ENCODE measurements at regions not wholly inside any gene's neighbourhood (a gene's known extent, or its start where the extent isn't known, plus 50 kb on each side); places are given as distances from the start of the nearest gene placed in this dataset.

DNA sequence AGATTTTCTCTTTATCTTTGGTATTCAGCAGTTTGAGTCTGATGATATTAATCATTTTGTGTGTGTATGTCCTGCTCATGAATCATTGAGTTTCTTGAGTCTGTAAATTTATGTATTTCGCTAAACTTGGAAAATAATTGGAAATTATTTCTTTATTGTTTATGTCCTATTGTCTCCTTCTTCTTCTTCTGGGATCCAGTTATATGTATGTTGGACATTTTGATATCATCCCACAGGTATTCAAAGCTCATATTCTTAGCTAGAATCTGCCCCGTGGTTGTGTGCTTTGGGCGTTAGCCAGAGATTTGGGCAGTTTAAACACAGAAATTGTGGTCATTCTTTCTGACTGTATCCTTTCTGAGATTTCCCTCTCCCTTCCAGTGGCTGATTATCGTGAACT lies 243.0 kb upstream of the SPRED2 start:
- H3K27me3 ChIP-seq (ENCODE audit: low read length) = no peaks in the 10 kb centered on the region
- TF ChIP-seq, protein P1, sequence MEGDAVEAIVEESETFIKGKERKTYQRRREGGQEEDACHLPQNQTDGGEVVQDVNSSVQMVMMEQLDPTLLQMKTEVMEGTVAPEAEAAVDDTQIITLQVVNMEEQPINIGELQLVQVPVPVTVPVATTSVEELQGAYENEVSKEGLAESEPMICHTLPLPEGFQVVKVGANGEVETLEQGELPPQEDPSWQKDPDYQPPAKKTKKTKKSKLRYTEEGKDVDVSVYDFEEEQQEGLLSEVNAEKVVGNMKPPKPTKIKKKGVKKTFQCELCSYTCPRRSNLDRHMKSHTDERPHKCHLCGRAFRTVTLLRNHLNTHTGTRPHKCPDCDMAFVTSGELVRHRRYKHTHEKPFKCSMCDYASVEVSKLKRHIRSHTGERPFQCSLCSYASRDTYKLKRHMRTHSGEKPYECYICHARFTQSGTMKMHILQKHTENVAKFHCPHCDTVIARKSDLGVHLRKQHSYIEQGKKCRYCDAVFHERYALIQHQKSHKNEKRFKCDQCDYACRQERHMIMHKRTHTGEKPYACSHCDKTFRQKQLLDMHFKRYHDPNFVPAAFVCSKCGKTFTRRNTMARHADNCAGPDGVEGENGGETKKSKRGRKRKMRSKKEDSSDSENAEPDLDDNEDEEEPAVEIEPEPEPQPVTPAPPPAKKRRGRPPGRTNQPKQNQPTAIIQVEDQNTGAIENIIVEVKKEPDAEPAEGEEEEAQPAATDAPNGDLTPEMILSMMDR (IDR thresholded peaks at IDR 0.05; ENCODE audit: insufficient read depth, low read length, poor library complexity, severe bottlenecking) = no peak
- no peak for TF ChIP-seq EZH2phosphoT487 (conservative IDR thresholded peaks at IDR 0.05; ENCODE audit: low read length)

DNA sequence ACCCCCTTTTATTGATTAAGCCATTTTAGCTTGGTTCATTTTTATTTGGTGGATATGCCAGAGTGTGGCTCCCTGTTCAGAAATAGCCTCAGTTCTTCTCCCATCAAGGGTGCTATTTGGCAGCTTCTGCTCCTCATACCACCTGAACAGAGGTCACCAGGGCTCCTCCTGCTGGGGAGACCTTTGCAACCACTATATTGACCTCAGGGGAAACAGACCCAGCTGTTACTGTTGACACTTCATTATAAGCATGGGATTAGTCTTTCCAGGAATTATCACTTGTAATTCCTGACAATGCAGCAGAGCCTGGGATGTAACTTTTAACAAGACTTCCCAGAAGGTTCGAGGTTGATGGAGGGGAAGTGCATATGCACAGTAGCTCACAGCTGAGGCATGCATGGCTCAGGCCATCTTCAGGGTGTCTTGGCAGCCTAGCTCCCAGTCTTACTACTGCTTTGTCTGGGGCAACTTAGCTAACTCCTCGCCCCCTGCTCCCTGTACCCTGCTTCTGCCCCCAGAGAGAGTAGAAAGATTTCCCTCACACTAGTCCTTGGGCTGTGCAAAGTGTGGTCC lies 239.4 kb upstream of the SPRED2 start:
- Histone ChIP-seq H3K9ac (ENCODE audit: low read length) (no peak overlapping the region), H3F3A (ENCODE audit: insufficient read depth) (no peaks in the 10 kb centered on the region), H3K4me2 (ENCODE audit: low read depth, low read length, poor library complexity, severe bottlenecking) (no peak overlapping the region)

More for the DNA sequence above, 243.0 kb upstream of the SPRED2 start:
- Histone ChIP-seq H2AFZ (ENCODE audit: low read depth, low read length, severe bottlenecking) (no peak overlapping the region), H3K4me2 (ENCODE audit: low read depth, low read length, poor library complexity, severe bottlenecking) (no peak overlapping the region), H3K9ac (ENCODE audit: low read length) (no peak overlapping the region), H3K9me2 (replicated peaks; ENCODE audit: insufficient read depth, low read length) (no peaks in the 10 kb centered on the region), H3F3A (ENCODE audit: insufficient read depth) (no peaks in the 10 kb centered on the region), H3K36me3 (ENCODE audit: low read length) (no peaks in the 10 kb centered on the region), H3K9me3 (ENCODE audit: insufficient read depth, low read length) (no peaks in the 10 kb centered on the region), H3K79me2 (ENCODE audit: insufficient read depth, low read length) (no peaks in the 10 kb centered on the region), H4K20me1 (ENCODE audit: low read depth, low read length) (no peaks in the 10 kb centered on the region), H3K27ac (ENCODE audit: low read depth, low read length) (no peak overlapping the region), H3K4me3 (ENCODE audit: insufficient read depth, low read length, poor library complexity, severe bottlenecking) (no peak overlapping the region)

DNA sequence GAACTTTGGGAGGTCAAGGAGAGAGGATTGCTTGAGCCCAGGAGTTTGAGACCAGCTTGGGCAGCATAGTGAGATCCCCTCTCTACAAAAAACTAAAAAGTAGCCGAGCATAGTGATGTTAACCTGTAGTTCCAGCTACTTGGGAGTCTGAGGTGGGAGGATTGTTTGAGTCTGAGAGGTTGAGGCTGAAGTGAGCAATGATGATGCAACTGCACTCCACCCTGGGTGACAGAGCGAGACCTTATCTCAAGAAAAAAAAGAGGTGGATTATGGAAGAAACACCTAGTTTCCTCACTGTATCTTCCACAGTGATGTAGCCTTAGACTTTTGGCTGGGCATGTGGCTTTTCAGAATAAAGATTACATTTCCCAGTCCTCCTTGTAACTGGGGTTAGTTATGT lies 237.2 kb upstream of the SPRED2 start:
- Histone ChIP-seq H4K20me1 (ENCODE audit: low read depth, low read length) (no peaks in the 10 kb centered on the region), H3K4me2 (ENCODE audit: low read depth, low read length, poor library complexity, severe bottlenecking) (no peak overlapping the region), H3K79me2 (ENCODE audit: insufficient read depth, low read length) (no peaks in the 10 kb centered on the region), H3K9me2 (replicated peaks; ENCODE audit: insufficient read depth, low read length) (no peaks in the 10 kb centered on the region), H3K27ac (ENCODE audit: low read depth, low read length) (no peak overlapping the region), H3K36me3 (ENCODE audit: low read length) (no peaks in the 10 kb centered on the region), H2AFZ (ENCODE audit: low read depth, low read length, severe bottlenecking) (no peak overlapping the region), H3K27me3 (ENCODE audit: low read length) (no peaks in the 10 kb centered on the region), H3F3A (ENCODE audit: insufficient read depth) (no peaks in the 10 kb centered on the region), H3K9me3 (ENCODE audit: insufficient read depth, low read length) (no peaks in the 10 kb centered on the region), H3K9ac (ENCODE audit: low read length) (no peak overlapping the region), H3K4me3 (ENCODE audit: insufficient read depth, low read length, poor library complexity, severe bottlenecking) (no peak overlapping the region)
- TF ChIP-seq, protein P1 (IDR thresholded peaks at IDR 0.05; ENCODE audit: insufficient read depth, low read length, poor library complexity, severe bottlenecking) = no peak
- no peak for TF ChIP-seq EZH2phosphoT487 (conservative IDR thresholded peaks at IDR 0.05; ENCODE audit: low read length)

More for the DNA sequence above, 239.4 kb upstream of the SPRED2 start:
- Histone ChIP-seq H3K9me2 (replicated peaks; ENCODE audit: insufficient read depth, low read length) (no peaks in the 10 kb centered on the region), H3K27me3 (ENCODE audit: low read length) (no peaks in the 10 kb centered on the region), H3K4me3 (ENCODE audit: insufficient read depth, low read length, poor library complexity, severe bottlenecking) (no peak overlapping the region), H3K27ac (ENCODE audit: low read depth, low read length) (no peak overlapping the region), H3K36me3 (ENCODE audit: low read length) (no peaks in the 10 kb centered on the region), H3K9me3 (ENCODE audit: insufficient read depth, low read length) (no peaks in the 10 kb centered on the region), H3K79me2 (ENCODE audit: insufficient read depth, low read length) (no peaks in the 10 kb centered on the region), H2AFZ (ENCODE audit: low read depth, low read length, severe bottlenecking) (no peak overlapping the region), H4K20me1 (ENCODE audit: low read depth, low read length) (no peaks in the 10 kb centered on the region)
- TF ChIP-seq EZH2phosphoT487 (conservative IDR thresholded peaks at IDR 0.05; ENCODE audit: low read length) = no peak
- TF ChIP-seq, protein P1 (IDR thresholded peaks at IDR 0.05; ENCODE audit: insufficient read depth, low read length, poor library complexity, severe bottlenecking) = no peak
